Rectal smooth muscle tissue (tissue), 1 donor: ENCODE measurements at regions not wholly inside any gene's neighbourhood (a gene's known extent, or its start where the extent isn't known, plus 50 kb on each side); places are given as distances from the start of the nearest gene placed in this dataset.

ENCODE experiments used
- H3K27ac ChIP-seq: one replicate; pipeline ENCODE4 v1.7.0; 2013; ENCODE audit warnings: low read depth, low read length, inconsistent platforms
- H3K27me3 ChIP-seq: one replicate; pipeline ENCODE4 v1.7.0; 2013; ENCODE audit warnings: low read length; ENCODE audit not compliant: control insufficient read depth, insufficient read depth
- H3K36me3 ChIP-seq: one replicate; pipeline ENCODE4 v1.7.0; 2013; ENCODE audit warnings: low read length; ENCODE audit not compliant: control insufficient read depth, insufficient read depth
- H3K4me1 ChIP-seq: one replicate; pipeline ENCODE4 v1.7.0; 2013; ENCODE audit warnings: low read length; ENCODE audit not compliant: control insufficient read depth, insufficient read depth
- H3K4me3 ChIP-seq: one replicate; pipeline ENCODE4 v1.7.0; 2013; ENCODE audit warnings: low read length
- H3K9ac ChIP-seq: one replicate; pipeline ENCODE4 v1.7.0; 2013; ENCODE audit warnings: low read length

GRCh38 chr11:104661901-104662300 is 236.4 kb downstream of the CASP12 start:
- no peaks in the 10 kb centered on the region for H3K4me1 ChIP-seq
- H3K36me3 ChIP-seq: no peaks in the 10 kb centered on the region
- H3K9ac ChIP-seq: no peak overlapping the region
- no peak overlapping the region for H3K27ac ChIP-seq
- no peak overlapping the region for H3K4me3 ChIP-seq
- no peaks in the 10 kb centered on the region for H3K27me3 ChIP-seq

- H3K4me1 ChIP-seq: no peaks in the 10 kb centered on the region
- no peaks in the 10 kb centered on the region for H3K36me3 ChIP-seq
- H3K27me3 ChIP-seq: no peaks in the 10 kb centered on the region
- no peak overlapping the region for H3K4me3 ChIP-seq
- H3K9ac ChIP-seq: no peak overlapping the region
- H3K27ac ChIP-seq: no peak overlapping the region
Observed at GRCh38 chr11:104661471-104661870, 236.8 kb downstream of the CASP12 start.

GRCh38 chr11:104658177-104658576 is 240.1 kb downstream of the CASP12 start:
- H3K36me3 ChIP-seq: no peaks in the 10 kb centered on the region
- no peaks in the 10 kb centered on the region for H3K4me1 ChIP-seq
- H3K9ac ChIP-seq: no peak overlapping the region

GRCh38 chr11:104657083-104657482 is 241.2 kb downstream of the CASP12 start:
- no peaks in the 10 kb centered on the region for H3K4me1 ChIP-seq
- no peak overlapping the region for H3K4me3 ChIP-seq
- no peak overlapping the region for H3K27ac ChIP-seq
- H3K27me3 ChIP-seq: no peaks in the 10 kb centered on the region
- no peaks in the 10 kb centered on the region for H3K36me3 ChIP-seq
- no peak overlapping the region for H3K9ac ChIP-seq

More at GRCh38 chr11:104658177-104658576, 240.1 kb downstream of the CASP12 start:
- no peak overlapping the region for H3K4me3 ChIP-seq
- no peak overlapping the region for H3K27ac ChIP-seq
- no peaks in the 10 kb centered on the region for H3K27me3 ChIP-seq

- Histone ChIP-seq H3K27me3 (no peaks in the 10 kb centered on the region), H3K9ac (no peak overlapping the region), H3K36me3 (no peaks in the 10 kb centered on the region), H3K4me1 (no peaks in the 10 kb centered on the region), H3K4me3 (no peak overlapping the region), H3K27ac (no peak overlapping the region)
Observed at GRCh38 chr11:104655066-104655465, 243.2 kb downstream of the CASP12 start.

GRCh38 chr11:104654181-104654813 is 244.0 kb downstream of the CASP12 start:
- H3K36me3 ChIP-seq: no peaks in the 10 kb centered on the region
- no peaks in the 10 kb centered on the region for H3K4me1 ChIP-seq
- no peaks in the 10 kb centered on the region for H3K27me3 ChIP-seq
- H3K4me3 ChIP-seq: no peak overlapping the region
- no peak overlapping the region for H3K9ac ChIP-seq
- H3K27ac ChIP-seq: no peak overlapping the region

- Histone ChIP-seq H3K9ac (no peak overlapping the region), H3K36me3 (no peaks in the 10 kb centered on the region), H3K27ac (no peak overlapping the region), H3K4me1 (no peaks in the 10 kb centered on the region), H3K27me3 (no peaks in the 10 kb centered on the region), H3K4me3 (no peak overlapping the region)
Observed at GRCh38 chr11:104653407-104653806, 244.9 kb downstream of the CASP12 start.

GRCh38 chr11:104652996-104653395 is 245.3 kb downstream of the CASP12 start:
- no peak overlapping the region for H3K9ac ChIP-seq
- no peaks in the 10 kb centered on the region for H3K36me3 ChIP-seq
- no peak overlapping the region for H3K4me3 ChIP-seq
- H3K4me1 ChIP-seq: no peaks in the 10 kb centered on the region
- H3K27me3 ChIP-seq: no peaks in the 10 kb centered on the region
- no peak overlapping the region for H3K27ac ChIP-seq

GRCh38 chr11:104650234-104650633 is 248.0 kb downstream of the CASP12 start:
- no peaks in the 10 kb centered on the region for H3K36me3 ChIP-seq

GRCh38 chr11:104649002-104649401 is 249.3 kb downstream of the CASP12 start:
- no peaks in the 10 kb centered on the region for H3K27me3 ChIP-seq
- no peaks in the 10 kb centered on the region for H3K4me1 ChIP-seq
- H3K4me3 ChIP-seq: no peak overlapping the region
- no peaks in the 10 kb centered on the region for H3K36me3 ChIP-seq
- no peak overlapping the region for H3K9ac ChIP-seq
- no peak overlapping the region for H3K27ac ChIP-seq

More at GRCh38 chr11:104650234-104650633, 248.0 kb downstream of the CASP12 start:
- no peak overlapping the region for H3K9ac ChIP-seq
- H3K4me1 ChIP-seq: no peaks in the 10 kb centered on the region
- no peaks in the 10 kb centered on the region for H3K27me3 ChIP-seq
- no peak overlapping the region for H3K27ac ChIP-seq
- H3K4me3 ChIP-seq: no peak overlapping the region

- Histone ChIP-seq H3K4me3 (no peak overlapping the region), H3K27me3 (no peaks in the 10 kb centered on the region), H3K9ac (no peak overlapping the region), H3K27ac (no peak overlapping the region), H3K36me3 (no peaks in the 10 kb centered on the region), H3K4me1 (no peaks in the 10 kb centered on the region)
Observed at GRCh38 chr11:104645261-104646222, 252.7 kb downstream of the CASP12 start.

GRCh38 chr11:104637662-104638170 is 260.5 kb downstream of the CASP12 start:
- Histone ChIP-seq H3K4me3 (no peak overlapping the region), H3K36me3 (no peaks in the 10 kb centered on the region), H3K4me1 (no peaks in the 10 kb centered on the region), H3K27ac (no peak overlapping the region), H3K27me3 (no peaks in the 10 kb centered on the region), H3K9ac (no peak overlapping the region)
